H1 (cell line): ENCODE measurements at regions not wholly inside any gene's neighbourhood (a gene's known extent, or its start where the extent isn't known, plus 50 kb on each side); places are given as distances from the start of the nearest gene placed in this dataset.

Experiments used
- EP300 ChIP-seq, 2 experiments: IDR thresholded peaks; 1 replicate in 1 of 2; 2 replicates in 1 of 2; pipeline ENCODE4 v1.6.1; 2011 to 2012; ENCODE audit warnings: low read depth in 2 of 2, low read length in 2 of 2, mild to moderate bottlenecking in 2 of 2, borderline replicate concordance in 1 of 2, inconsistent platforms in 1 of 2, moderate library complexity in 1 of 2
- POLR2A ChIP-seq, 2 experiments: IDR thresholded peaks; 1 replicate in 1 of 2; 2 replicates in 1 of 2; pipeline ENCODE4 v1.6.1; 2011; ENCODE audit warnings: low read depth in 2 of 2, low read length in 2 of 2, mild to moderate bottlenecking in 2 of 2; ENCODE audit errors: control extremely low read depth in 1 of 2
- RAD21 ChIP-seq, 2 experiments: IDR thresholded peaks in 1 of 2; conservative IDR thresholded peaks in 1 of 2; 2 replicates each; pipeline ENCODE4 v1.6.1; 2011; ENCODE audit warnings: low read depth in 2 of 2, low read length in 2 of 2, improper control_type of control experiment in 1 of 2, inconsistent platforms in 1 of 2, mild to moderate bottlenecking in 1 of 2, moderate library complexity in 1 of 2
- RBBP5 ChIP-seq: IDR thresholded peaks from 2 replicates; pipeline ENCODE4 v1.7.1; 2012; ENCODE audit warnings: low read depth, mild to moderate bottlenecking, inconsistent platforms, low read length, moderate library complexity, borderline replicate concordance
- TF ChIP-seq, protein P1 (sequence below), 3 experiments: IDR thresholded peaks; 1 replicate in 2 of 3; 2 replicates in 1 of 3; pipeline versions ENCODE4 v1.5.1 to v1.6.1; 2011; ENCODE audit warnings: low read length in 3 of 3, mild to moderate bottlenecking in 3 of 3, inconsistent platforms in 2 of 3, low read depth in 1 of 3, moderate library complexity in 1 of 3; ENCODE audit not compliant: insufficient read depth in 1 of 3; ENCODE audit errors: control extremely low read depth in 1 of 3
- TF ChIP-seq, protein P2 (sequence below): IDR thresholded peaks from 2 replicates; pipeline ENCODE4 v1.6.1; 2011; ENCODE audit warnings: low read length, improper control_type of control experiment
- TF ChIP-seq, protein P3 (sequence below): IDR thresholded peaks from 2 replicates; pipeline ENCODE4 v1.6.1; 2012; ENCODE audit warnings: inconsistent platforms

DNA sequence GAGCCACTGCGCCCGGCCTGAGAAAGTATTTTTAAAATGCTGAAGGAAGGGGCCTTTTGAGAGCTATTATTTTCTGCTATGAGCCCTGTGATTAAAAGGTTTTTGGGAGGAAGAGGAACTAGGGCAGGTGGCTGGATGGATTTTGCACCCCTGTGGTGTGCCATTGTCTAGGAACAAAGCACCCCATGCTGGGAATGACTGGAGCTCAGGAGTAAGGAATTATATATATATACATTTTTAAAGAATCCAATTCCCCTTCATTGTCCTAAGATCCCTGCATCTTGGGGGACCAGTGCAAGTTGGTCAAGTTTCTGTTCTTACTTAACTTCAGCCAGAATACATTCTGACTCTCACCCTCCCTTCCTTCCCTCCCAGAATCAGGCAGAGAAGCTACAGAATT lies 91.6 kb downstream of the ZNF648 start:
- TF ChIP-seq EP300 (IDR thresholded peaks at IDR 0.05; ENCODE audit: borderline replicate concordance in 1 of 2, low read depth in 2 of 2, low read length in 2 of 2) (peak in 1 of 2 experiments; percentile 94; a peak in 1 of 3 replicates), RBBP5 (no peak), POLR2A (IDR thresholded peaks at IDR 0.05; ENCODE audit: control extremely low read depth in 1 of 2, low read depth in 2 of 2, low read length in 2 of 2) (no peak), RAD21 (IDR thresholded peaks at IDR 0.05 in 1 of 2, conservative IDR thresholded peaks at IDR 0.05 in 1 of 2; ENCODE audit: low read depth in 2 of 2, low read length in 2 of 2) (no peak)
- TF ChIP-seq, protein P1, sequence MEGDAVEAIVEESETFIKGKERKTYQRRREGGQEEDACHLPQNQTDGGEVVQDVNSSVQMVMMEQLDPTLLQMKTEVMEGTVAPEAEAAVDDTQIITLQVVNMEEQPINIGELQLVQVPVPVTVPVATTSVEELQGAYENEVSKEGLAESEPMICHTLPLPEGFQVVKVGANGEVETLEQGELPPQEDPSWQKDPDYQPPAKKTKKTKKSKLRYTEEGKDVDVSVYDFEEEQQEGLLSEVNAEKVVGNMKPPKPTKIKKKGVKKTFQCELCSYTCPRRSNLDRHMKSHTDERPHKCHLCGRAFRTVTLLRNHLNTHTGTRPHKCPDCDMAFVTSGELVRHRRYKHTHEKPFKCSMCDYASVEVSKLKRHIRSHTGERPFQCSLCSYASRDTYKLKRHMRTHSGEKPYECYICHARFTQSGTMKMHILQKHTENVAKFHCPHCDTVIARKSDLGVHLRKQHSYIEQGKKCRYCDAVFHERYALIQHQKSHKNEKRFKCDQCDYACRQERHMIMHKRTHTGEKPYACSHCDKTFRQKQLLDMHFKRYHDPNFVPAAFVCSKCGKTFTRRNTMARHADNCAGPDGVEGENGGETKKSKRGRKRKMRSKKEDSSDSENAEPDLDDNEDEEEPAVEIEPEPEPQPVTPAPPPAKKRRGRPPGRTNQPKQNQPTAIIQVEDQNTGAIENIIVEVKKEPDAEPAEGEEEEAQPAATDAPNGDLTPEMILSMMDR (IDR thresholded peaks at IDR 0.05; ENCODE audit: control extremely low read depth in 1 of 3, insufficient read depth in 1 of 3, low read depth in 1 of 3, low read length in 3 of 3) = no peak
- TF ChIP-seq, protein P2, sequence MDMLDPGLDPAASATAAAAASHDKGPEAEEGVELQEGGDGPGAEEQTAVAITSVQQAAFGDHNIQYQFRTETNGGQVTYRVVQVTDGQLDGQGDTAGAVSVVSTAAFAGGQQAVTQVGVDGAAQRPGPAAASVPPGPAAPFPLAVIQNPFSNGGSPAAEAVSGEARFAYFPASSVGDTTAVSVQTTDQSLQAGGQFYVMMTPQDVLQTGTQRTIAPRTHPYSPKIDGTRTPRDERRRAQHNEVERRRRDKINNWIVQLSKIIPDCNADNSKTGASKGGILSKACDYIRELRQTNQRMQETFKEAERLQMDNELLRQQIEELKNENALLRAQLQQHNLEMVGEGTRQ = no peak
- TF ChIP-seq, protein P3, sequence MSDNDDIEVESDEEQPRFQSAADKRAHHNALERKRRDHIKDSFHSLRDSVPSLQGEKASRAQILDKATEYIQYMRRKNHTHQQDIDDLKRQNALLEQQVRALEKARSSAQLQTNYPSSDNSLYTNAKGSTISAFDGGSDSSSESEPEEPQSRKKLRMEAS = 0 out of 2 replicates have a peak, but pooled peaks have one; percentile 11
